ENCODE measurements at regions not wholly inside any gene's neighbourhood (a gene's known extent, or its start where the extent isn't known, plus 50 kb on each side); places are given as distances from the start of the nearest gene placed in this dataset.

GRCh38 chr12:28824849-28825248 is 324.2 kb upstream of the FAR2 start:
- H3K4me1 Mint-ChIP-seq, result no peaks in the 10 kb centered on the region
- no peaks in the 10 kb centered on the region for H3K36me3 Mint-ChIP-seq
- Histone ChIP-seq H3K4me1 (ENCODE audit: control insufficient read depth, insufficient read depth, low read length) (no peaks in the 10 kb centered on the region), H3K4me3 (ENCODE audit: low read length) (no peak overlapping the region), H3K27ac (ENCODE audit: low read length) (no peak overlapping the region), H3K36me3 (ENCODE audit: control insufficient read depth, insufficient read depth, low read length) (no peaks in the 10 kb centered on the region), H3K9me3 (ENCODE audit: control insufficient read depth, insufficient read depth, low read length) (no peaks in the 10 kb centered on the region), H3K27me3 (ENCODE audit: control insufficient read depth, insufficient read depth, low read length) (no peaks in the 10 kb centered on the region)
- no peak for TF ChIP-seq CTCF (IDR thresholded peaks at IDR 0.05)
- no peak overlapping the region for H3K27ac Mint-ChIP-seq
- H3K9me3 Mint-ChIP-seq, result peaks cover 5 to 6% of the 10 kb centered on the region in 2 donors
- no peak overlapping the region for H3K4me3 Mint-ChIP-seq
- intact Hi-C loops (cut with micrococcal nuclease), result no loop called here
- no peak for DNase-seq
- ATAC-seq, result no peak
- H3K27me3 Mint-ChIP-seq (ENCODE audit: low read depth in 2 of 2), result no peaks in the 10 kb centered on the region

DNA sequence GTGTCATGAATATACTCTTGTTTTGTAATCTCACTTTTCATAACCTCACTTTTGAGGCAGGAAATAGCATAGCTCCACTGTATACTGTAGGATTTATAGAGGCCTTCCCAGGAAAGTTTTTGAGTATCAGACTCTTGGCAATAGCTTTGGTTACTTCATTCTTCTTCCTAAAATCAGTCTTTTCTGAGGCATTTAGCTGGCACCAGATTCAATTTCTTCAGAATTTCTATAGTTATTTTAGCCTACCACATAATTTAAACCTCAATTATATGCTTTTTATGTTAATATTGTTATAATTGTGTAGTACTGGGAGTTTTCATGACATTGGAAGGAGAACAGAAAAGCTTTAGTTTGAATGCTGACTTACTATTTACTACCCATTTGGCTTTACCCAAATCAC is 322.3 kb upstream of the FAR2 start:
- no peak overlapping the region for H3K4me3 Mint-ChIP-seq
- Histone ChIP-seq H3K4me3 (ENCODE audit: low read length) (no peak overlapping the region), H3K4me1 (ENCODE audit: control insufficient read depth, insufficient read depth, low read length) (no peaks in the 10 kb centered on the region), H3K27me3 (ENCODE audit: control insufficient read depth, insufficient read depth, low read length) (no peaks in the 10 kb centered on the region), H3K36me3 (ENCODE audit: control insufficient read depth, insufficient read depth, low read length) (no peaks in the 10 kb centered on the region), H3K27ac (ENCODE audit: low read length) (no peak overlapping the region), H3K9me3 (ENCODE audit: control insufficient read depth, insufficient read depth, low read length) (no peaks in the 10 kb centered on the region)
- no peak for TF ChIP-seq CTCF (IDR thresholded peaks at IDR 0.05)
- H3K27me3 Mint-ChIP-seq (ENCODE audit: low read depth in 2 of 2), result no peaks in the 10 kb centered on the region
- H3K9me3 Mint-ChIP-seq, result peaks cover 8 to 11% of the 10 kb centered on the region in 2 donors
- no peaks in the 10 kb centered on the region for H3K36me3 Mint-ChIP-seq
- H3K4me1 Mint-ChIP-seq, result no peaks in the 10 kb centered on the region
- H3K27ac Mint-ChIP-seq, result no peak overlapping the region
- DNase-seq (no peak), ATAC-seq (no peak)
- intact Hi-C loops (cut with micrococcal nuclease), result no loop called here

- Histone ChIP-seq H3K27me3 (ENCODE audit: control insufficient read depth, insufficient read depth, low read length) (no peaks in the 10 kb centered on the region), H3K27ac (ENCODE audit: low read length) (no peak overlapping the region), H3K4me1 (ENCODE audit: control insufficient read depth, insufficient read depth, low read length) (no peaks in the 10 kb centered on the region), H3K4me3 (ENCODE audit: low read length) (no peak overlapping the region), H3K36me3 (ENCODE audit: control insufficient read depth, insufficient read depth, low read length) (no peaks in the 10 kb centered on the region), H3K9me3 (ENCODE audit: control insufficient read depth, insufficient read depth, low read length) (no peaks in the 10 kb centered on the region)
- Mint-ChIP-seq H3K36me3 (no peaks in the 10 kb centered on the region), H3K27me3 (ENCODE audit: low read depth in 2 of 2) (no peaks in the 10 kb centered on the region), H3K27ac (no peak overlapping the region), H3K4me1 (no peaks in the 10 kb centered on the region), H3K4me3 (no peak overlapping the region), H3K9me3 (peaks cover 8 to 12% of the 10 kb centered on the region in 2 donors)
- WGBS (ENCODE audit: insufficient coverage), result 54% methylated on average over 3 of the region's 3 CpGs
- intact Hi-C loops (cut with micrococcal nuclease), result no loop called here
- no peak for TF ChIP-seq CTCF (IDR thresholded peaks at IDR 0.05)
- ATAC-seq, result no peak
- DNase-seq, result no peak
Observed at GRCh38 chr12:28827861-28828260, 321.2 kb upstream of the FAR2 start.

DNA sequence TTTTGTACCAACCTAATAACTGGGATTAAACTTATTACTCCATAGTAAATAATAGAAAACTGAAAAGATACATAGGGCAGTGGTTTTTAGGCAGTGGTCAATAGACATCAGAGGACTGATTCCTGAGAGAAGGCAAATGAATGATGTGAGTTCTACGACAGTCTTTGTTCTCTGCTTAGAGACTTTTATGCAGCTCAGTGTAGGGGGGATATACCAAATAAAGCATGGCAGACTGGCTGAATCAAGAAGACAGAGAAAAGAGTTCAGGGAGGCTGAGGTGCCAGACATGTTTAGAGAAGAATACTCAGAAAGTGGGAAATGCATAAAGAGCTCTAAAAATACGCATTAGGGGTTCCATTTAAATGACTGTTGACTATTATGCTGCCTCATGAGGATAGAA is 320.8 kb upstream of the FAR2 start:
- Mint-ChIP-seq H3K4me1 (no peaks in the 10 kb centered on the region), H3K36me3 (no peaks in the 10 kb centered on the region), H3K9me3 (peaks cover 8 to 12% of the 10 kb centered on the region in 2 donors), H3K4me3 (no peak overlapping the region), H3K27ac (no peak overlapping the region), H3K27me3 (ENCODE audit: low read depth in 2 of 2) (no peaks in the 10 kb centered on the region)
- 80% methylated on average over 2 of the region's 2 CpGs for WGBS (ENCODE audit: insufficient coverage)
- no peak for TF ChIP-seq CTCF (IDR thresholded peaks at IDR 0.05)
- H3K4me3 ChIP-seq (ENCODE audit: low read length), result no peak overlapping the region
- no peak for DNase-seq
- H3K4me1 ChIP-seq (ENCODE audit: control insufficient read depth, insufficient read depth, low read length), result no peaks in the 10 kb centered on the region
- H3K36me3 ChIP-seq (ENCODE audit: control insufficient read depth, insufficient read depth, low read length), result no peaks in the 10 kb centered on the region
- intact Hi-C loops (cut with micrococcal nuclease), result no loop called here
- no peak overlapping the region for H3K27ac ChIP-seq (ENCODE audit: low read length)
- H3K9me3 ChIP-seq (ENCODE audit: control insufficient read depth, insufficient read depth, low read length), result no peaks in the 10 kb centered on the region
- no peaks in the 10 kb centered on the region for H3K27me3 ChIP-seq (ENCODE audit: control insufficient read depth, insufficient read depth, low read length)
- ATAC-seq, result no peak

Measured in natural killer cell (primary cell).